GM12878 (cell line): ENCODE measurements at regions not wholly inside any gene's neighbourhood (a gene's known extent, or its start where the extent isn't known, plus 50 kb on each side); places are given as distances from the start of the nearest gene placed in this dataset.

Source experiments
- POLR2A ChIP-seq: IDR thresholded peaks from 2 replicates; pipeline ENCODE4 v1.6.1; 2011; ENCODE audit warnings: low read depth, mild to moderate bottlenecking, low read length
- POU2F2 ChIP-seq: IDR thresholded peaks from 3 replicates; pipeline ENCODE4 v1.6.1; 2011; ENCODE audit warnings: low read depth, mild to moderate bottlenecking, low read length, borderline replicate concordance
- SMC3 ChIP-seq: IDR thresholded peaks from 2 replicates; pipeline ENCODE4 v1.6.1; 2011; ENCODE audit warnings: low read length, improper control_type of control experiment, borderline replicate concordance
- TF ChIP-seq, protein P1 (sequence below), 3 experiments: IDR thresholded peaks in 2 of 3; conservative IDR thresholded peaks in 1 of 3; 2 replicates each; pipeline ENCODE4 v1.5.1; 2011; ENCODE audit warnings: low read depth in 3 of 3, low read length in 3 of 3, mild to moderate bottlenecking in 3 of 3, control low read depth in 2 of 3, moderate library complexity in 2 of 3, inconsistent platforms in 1 of 3, mixed read lengths in 1 of 3; ENCODE audit not compliant: control insufficient read depth in 2 of 3, insufficient read depth in 1 of 3; ENCODE audit errors: extremely low read depth in 1 of 3
- TF ChIP-seq, protein P2 (sequence below): fragments of 450-650 bp; IDR thresholded peaks from 2 replicates; pipeline ENCODE4 v1.6.1; 2016; ENCODE audit warnings: mild to moderate bottlenecking, moderate library complexity, borderline replicate concordance

GRCh38 chr12:91818227-91819131 is 327.2 kb downstream of the BTG1 start:
- TF ChIP-seq POU2F2 (no peak), SMC3 (no peak), POLR2A (no peak)
- TF ChIP-seq, protein P1, sequence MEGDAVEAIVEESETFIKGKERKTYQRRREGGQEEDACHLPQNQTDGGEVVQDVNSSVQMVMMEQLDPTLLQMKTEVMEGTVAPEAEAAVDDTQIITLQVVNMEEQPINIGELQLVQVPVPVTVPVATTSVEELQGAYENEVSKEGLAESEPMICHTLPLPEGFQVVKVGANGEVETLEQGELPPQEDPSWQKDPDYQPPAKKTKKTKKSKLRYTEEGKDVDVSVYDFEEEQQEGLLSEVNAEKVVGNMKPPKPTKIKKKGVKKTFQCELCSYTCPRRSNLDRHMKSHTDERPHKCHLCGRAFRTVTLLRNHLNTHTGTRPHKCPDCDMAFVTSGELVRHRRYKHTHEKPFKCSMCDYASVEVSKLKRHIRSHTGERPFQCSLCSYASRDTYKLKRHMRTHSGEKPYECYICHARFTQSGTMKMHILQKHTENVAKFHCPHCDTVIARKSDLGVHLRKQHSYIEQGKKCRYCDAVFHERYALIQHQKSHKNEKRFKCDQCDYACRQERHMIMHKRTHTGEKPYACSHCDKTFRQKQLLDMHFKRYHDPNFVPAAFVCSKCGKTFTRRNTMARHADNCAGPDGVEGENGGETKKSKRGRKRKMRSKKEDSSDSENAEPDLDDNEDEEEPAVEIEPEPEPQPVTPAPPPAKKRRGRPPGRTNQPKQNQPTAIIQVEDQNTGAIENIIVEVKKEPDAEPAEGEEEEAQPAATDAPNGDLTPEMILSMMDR (IDR thresholded peaks at IDR 0.05 in 2 of 3, conservative IDR thresholded peaks at IDR 0.05 in 1 of 3; ENCODE audit: control insufficient read depth in 2 of 3, extremely low read depth in 1 of 3, insufficient read depth in 1 of 3, low read depth in 3 of 3, low read length in 3 of 3): no peak
- TF ChIP-seq, protein P2, sequence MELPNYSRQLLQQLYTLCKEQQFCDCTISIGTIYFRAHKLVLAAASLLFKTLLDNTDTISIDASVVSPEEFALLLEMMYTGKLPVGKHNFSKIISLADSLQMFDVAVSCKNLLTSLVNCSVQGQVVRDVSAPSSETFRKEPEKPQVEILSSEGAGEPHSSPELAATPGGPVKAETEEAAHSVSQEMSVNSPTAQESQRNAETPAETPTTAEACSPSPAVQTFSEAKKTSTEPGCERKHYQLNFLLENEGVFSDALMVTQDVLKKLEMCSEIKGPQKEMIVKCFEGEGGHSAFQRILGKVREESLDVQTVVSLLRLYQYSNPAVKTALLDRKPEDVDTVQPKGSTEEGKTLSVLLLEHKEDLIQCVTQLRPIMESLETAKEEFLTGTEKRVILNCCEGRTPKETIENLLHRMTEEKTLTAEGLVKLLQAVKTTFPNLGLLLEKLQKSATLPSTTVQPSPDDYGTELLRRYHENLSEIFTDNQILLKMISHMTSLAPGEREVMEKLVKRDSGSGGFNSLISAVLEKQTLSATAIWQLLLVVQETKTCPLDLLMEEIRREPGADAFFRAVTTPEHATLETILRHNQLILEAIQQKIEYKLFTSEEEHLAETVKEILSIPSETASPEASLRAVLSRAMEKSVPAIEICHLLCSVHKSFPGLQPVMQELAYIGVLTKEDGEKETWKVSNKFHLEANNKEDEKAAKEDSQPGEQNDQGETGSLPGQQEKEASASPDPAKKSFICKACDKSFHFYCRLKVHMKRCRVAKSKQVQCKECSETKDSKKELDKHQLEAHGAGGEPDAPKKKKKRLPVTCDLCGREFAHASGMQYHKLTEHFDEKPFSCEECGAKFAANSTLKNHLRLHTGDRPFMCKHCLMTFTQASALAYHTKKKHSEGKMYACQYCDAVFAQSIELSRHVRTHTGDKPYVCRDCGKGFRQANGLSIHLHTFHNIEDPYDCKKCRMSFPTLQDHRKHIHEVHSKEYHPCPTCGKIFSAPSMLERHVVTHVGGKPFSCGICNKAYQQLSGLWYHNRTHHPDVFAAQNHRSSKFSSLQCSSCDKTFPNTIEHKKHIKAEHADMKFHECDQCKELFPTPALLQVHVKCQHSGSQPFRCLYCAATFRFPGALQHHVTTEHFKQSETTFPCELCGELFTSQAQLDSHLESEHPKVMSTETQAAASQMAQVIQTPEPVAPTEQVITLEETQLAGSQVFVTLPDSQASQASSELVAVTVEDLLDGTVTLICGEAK: no peak
